ENCODE measurements at regions not wholly inside any gene's neighbourhood (a gene's known extent, or its start where the extent isn't known, plus 50 kb on each side); places are given as distances from the start of the nearest gene placed in this dataset.

DNA sequence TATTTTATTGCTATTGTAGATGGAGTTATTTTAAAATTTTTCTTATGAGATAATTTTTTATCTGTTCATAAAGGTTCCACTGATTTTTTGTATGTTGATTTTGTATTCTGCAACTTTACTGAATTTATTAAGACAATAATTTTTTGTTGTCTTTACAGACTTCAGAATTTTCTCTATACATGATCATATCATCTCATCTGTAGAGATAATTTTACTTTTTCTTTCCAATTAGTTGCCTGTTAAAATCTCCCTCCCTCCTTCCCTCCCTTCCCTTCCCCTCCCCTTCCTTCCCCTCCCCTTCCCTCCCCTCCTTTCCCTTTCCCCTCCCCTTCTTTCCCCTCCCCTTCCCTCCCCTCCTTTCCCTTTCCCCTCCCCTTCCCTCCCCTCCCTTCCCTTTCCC lies 378.1 kb downstream of the SOCS6 start:
- TF ChIP-seq, protein P1, sequence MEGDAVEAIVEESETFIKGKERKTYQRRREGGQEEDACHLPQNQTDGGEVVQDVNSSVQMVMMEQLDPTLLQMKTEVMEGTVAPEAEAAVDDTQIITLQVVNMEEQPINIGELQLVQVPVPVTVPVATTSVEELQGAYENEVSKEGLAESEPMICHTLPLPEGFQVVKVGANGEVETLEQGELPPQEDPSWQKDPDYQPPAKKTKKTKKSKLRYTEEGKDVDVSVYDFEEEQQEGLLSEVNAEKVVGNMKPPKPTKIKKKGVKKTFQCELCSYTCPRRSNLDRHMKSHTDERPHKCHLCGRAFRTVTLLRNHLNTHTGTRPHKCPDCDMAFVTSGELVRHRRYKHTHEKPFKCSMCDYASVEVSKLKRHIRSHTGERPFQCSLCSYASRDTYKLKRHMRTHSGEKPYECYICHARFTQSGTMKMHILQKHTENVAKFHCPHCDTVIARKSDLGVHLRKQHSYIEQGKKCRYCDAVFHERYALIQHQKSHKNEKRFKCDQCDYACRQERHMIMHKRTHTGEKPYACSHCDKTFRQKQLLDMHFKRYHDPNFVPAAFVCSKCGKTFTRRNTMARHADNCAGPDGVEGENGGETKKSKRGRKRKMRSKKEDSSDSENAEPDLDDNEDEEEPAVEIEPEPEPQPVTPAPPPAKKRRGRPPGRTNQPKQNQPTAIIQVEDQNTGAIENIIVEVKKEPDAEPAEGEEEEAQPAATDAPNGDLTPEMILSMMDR (conservative IDR thresholded peaks at IDR 0.05 in 1 of 2, IDR thresholded peaks at IDR 0.05 in 1 of 2; ENCODE audit: extremely low read depth in 1 of 2, insufficient read depth in 1 of 2, low read depth in 1 of 2, low read length in 2 of 2), result no peak
- no peak for TF ChIP-seq EZH2 (IDR thresholded peaks at IDR 0.05; ENCODE audit: borderline replicate concordance, low read length)

All from mammary epithelial cell (primary cell).